ENCODE measurements at regions not wholly inside any gene's neighbourhood (a gene's known extent, or its start where the extent isn't known, plus 50 kb on each side); places are given as distances from the start of the nearest gene placed in this dataset.

GRCh38 chr16:73998707-73999106 is 297.9 kb upstream of the PSMD7 start:
- H3K9me3 ChIP-seq: no peaks in the 10 kb centered on the region
- intact Hi-C loops (cut with DNase I): no loop called here
- H3K36me3 ChIP-seq: no peaks in the 10 kb centered on the region
- H3K4me1 ChIP-seq: no peaks in the 10 kb centered on the region
- no peak overlapping the region for H3K27ac ChIP-seq
- H3K4me3 ChIP-seq: no peak overlapping the region
- no peak for DNase-seq (ENCODE audit: extremely low spot score in 2 of 2)
- TF ChIP-seq POLR2AphosphoS5 (IDR thresholded peaks at IDR 0.05; ENCODE audit: insufficient read depth in 1 of 2, low read depth in 1 of 2) (no peak), POLR2A (IDR thresholded peaks at IDR 0.05) (no peak), CTCF (IDR thresholded peaks at IDR 0.05) (no peak)
- no peaks in the 10 kb centered on the region for H3K27me3 ChIP-seq

- no peak overlapping the region for H3K27ac ChIP-seq
- H3K4me3 ChIP-seq: no peak overlapping the region
- H3K27me3 ChIP-seq: no peaks in the 10 kb centered on the region
- DNase-seq (ENCODE audit: extremely low spot score in 2 of 2): no peak
- no peaks in the 10 kb centered on the region for H3K4me1 ChIP-seq
- no peak for TF ChIP-seq CTCF (IDR thresholded peaks at IDR 0.05)
- no peak for TF ChIP-seq POLR2A (IDR thresholded peaks at IDR 0.05)
- no peak for TF ChIP-seq POLR2AphosphoS5 (IDR thresholded peaks at IDR 0.05; ENCODE audit: insufficient read depth in 1 of 2, low read depth in 1 of 2)
- intact Hi-C loops (cut with DNase I): no loop called here
- no peaks in the 10 kb centered on the region for H3K9me3 ChIP-seq
- H3K36me3 ChIP-seq: no peaks in the 10 kb centered on the region
Measured at GRCh38 chr16:73997971-73998370, 298.6 kb upstream of the PSMD7 start.

- intact Hi-C loops (cut with DNase I): no loop called here
- H3K27me3 ChIP-seq: no peaks in the 10 kb centered on the region
- no peak overlapping the region for H3K4me3 ChIP-seq
- no peaks in the 10 kb centered on the region for H3K9me3 ChIP-seq
- no peaks in the 10 kb centered on the region for H3K4me1 ChIP-seq
- no peak overlapping the region for H3K27ac ChIP-seq
- no peaks in the 10 kb centered on the region for H3K36me3 ChIP-seq
- TF ChIP-seq POLR2A (IDR thresholded peaks at IDR 0.05): no peak
- TF ChIP-seq CTCF (IDR thresholded peaks at IDR 0.05): no peak
- TF ChIP-seq POLR2AphosphoS5 (IDR thresholded peaks at IDR 0.05; ENCODE audit: insufficient read depth in 1 of 2, low read depth in 1 of 2): no peak
- DNase-seq (ENCODE audit: extremely low spot score in 2 of 2): no peak
Measured at GRCh38 chr16:73997340-73997711, 299.3 kb upstream of the PSMD7 start.

GRCh38 chr16:73996624-73997339 is 299.8 kb upstream of the PSMD7 start:
- H3K9me3 ChIP-seq: no peaks in the 10 kb centered on the region
- H3K27ac ChIP-seq: no peak overlapping the region
- no peak for DNase-seq (ENCODE audit: extremely low spot score in 2 of 2)
- no peaks in the 10 kb centered on the region for H3K27me3 ChIP-seq
- H3K4me1 ChIP-seq: no peaks in the 10 kb centered on the region
- intact Hi-C loops (cut with DNase I): no loop called here
- H3K4me3 ChIP-seq: no peak overlapping the region
- H3K36me3 ChIP-seq: no peaks in the 10 kb centered on the region
- no peak for TF ChIP-seq POLR2A (IDR thresholded peaks at IDR 0.05)
- no peak for TF ChIP-seq POLR2AphosphoS5 (IDR thresholded peaks at IDR 0.05; ENCODE audit: insufficient read depth in 1 of 2, low read depth in 1 of 2)
- no peak for TF ChIP-seq CTCF (IDR thresholded peaks at IDR 0.05)

GRCh38 chr16:73993878-73994277 is 302.7 kb upstream of the PSMD7 start:
- H3K4me3 ChIP-seq: no peak overlapping the region
- no peak for DNase-seq (ENCODE audit: extremely low spot score in 2 of 2)
- no peaks in the 10 kb centered on the region for H3K4me1 ChIP-seq
- H3K9me3 ChIP-seq: no peaks in the 10 kb centered on the region
- no peaks in the 10 kb centered on the region for H3K27me3 ChIP-seq
- H3K27ac ChIP-seq: no peak overlapping the region
- no peaks in the 10 kb centered on the region for H3K36me3 ChIP-seq
- intact Hi-C loops (cut with DNase I): no loop called here
- TF ChIP-seq CTCF (IDR thresholded peaks at IDR 0.05) (no peak), POLR2AphosphoS5 (IDR thresholded peaks at IDR 0.05; ENCODE audit: insufficient read depth in 1 of 2, low read depth in 1 of 2) (no peak), POLR2A (IDR thresholded peaks at IDR 0.05) (no peak)

All from vagina (tissue), 2 donors.